ENCODE measurements at regions not wholly inside any gene's neighbourhood (a gene's known extent, or its start where the extent isn't known, plus 50 kb on each side); places are given as distances from the start of the nearest gene placed in this dataset.

DNA sequence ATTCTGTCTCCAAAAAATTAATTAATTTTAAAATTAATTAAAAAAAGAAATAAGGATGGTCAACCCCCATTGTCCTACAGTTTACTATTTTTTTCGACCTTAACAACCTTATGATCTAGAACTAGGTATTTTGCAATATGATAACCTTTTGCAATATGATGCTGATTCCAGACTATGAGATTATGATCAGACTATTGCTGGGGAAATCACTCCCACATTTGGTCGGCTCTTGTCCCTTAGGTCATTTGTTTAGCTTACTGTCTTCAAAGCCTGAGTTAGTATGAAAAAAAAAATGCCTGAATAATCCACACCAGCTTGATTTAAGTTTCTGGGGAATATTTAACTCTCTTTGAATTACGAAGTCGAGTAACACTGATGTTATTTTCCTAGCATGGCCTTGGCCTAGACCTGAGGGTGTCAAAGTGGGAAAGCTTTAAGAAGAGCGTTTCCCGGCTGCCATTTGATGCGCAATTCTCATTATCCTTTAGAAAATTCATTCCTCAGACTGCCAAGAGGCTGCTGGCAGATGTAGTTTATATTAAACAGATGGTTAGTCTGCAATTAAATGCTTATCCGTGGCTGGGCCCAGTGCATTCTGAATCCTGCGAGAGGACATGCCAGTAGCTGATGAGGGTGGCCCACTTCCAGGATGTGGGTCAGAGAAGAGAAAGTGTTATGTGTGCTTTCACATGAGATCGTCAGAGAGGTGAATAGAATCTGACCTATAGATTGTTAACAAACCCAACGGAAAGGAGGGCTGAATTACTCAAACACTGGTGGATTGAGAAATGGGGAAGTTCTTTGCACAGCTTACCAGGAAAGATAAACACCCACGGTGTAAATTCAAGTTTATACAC is 496.0 kb upstream of the THBS1 start:
- TF ChIP-seq POLR2A (IDR thresholded peaks at IDR 0.05; ENCODE audit: control extremely low read depth in 1 of 2, low read depth in 2 of 2, low read length in 2 of 2) (no peak), MAFK (IDR thresholded peaks at IDR 0.05; ENCODE audit: low read depth, low read length) (no peak), NRF1 (IDR thresholded peaks at IDR 0.05; ENCODE audit: low read depth, low read length) (no peak), TCF12 (IDR thresholded peaks at IDR 0.05; ENCODE audit: low read depth, low read length) (no peak), GABPA (IDR thresholded peaks at IDR 0.05; ENCODE audit: borderline replicate concordance, insufficient read depth, low read length) (no peak)
- TF ChIP-seq, protein P1, sequence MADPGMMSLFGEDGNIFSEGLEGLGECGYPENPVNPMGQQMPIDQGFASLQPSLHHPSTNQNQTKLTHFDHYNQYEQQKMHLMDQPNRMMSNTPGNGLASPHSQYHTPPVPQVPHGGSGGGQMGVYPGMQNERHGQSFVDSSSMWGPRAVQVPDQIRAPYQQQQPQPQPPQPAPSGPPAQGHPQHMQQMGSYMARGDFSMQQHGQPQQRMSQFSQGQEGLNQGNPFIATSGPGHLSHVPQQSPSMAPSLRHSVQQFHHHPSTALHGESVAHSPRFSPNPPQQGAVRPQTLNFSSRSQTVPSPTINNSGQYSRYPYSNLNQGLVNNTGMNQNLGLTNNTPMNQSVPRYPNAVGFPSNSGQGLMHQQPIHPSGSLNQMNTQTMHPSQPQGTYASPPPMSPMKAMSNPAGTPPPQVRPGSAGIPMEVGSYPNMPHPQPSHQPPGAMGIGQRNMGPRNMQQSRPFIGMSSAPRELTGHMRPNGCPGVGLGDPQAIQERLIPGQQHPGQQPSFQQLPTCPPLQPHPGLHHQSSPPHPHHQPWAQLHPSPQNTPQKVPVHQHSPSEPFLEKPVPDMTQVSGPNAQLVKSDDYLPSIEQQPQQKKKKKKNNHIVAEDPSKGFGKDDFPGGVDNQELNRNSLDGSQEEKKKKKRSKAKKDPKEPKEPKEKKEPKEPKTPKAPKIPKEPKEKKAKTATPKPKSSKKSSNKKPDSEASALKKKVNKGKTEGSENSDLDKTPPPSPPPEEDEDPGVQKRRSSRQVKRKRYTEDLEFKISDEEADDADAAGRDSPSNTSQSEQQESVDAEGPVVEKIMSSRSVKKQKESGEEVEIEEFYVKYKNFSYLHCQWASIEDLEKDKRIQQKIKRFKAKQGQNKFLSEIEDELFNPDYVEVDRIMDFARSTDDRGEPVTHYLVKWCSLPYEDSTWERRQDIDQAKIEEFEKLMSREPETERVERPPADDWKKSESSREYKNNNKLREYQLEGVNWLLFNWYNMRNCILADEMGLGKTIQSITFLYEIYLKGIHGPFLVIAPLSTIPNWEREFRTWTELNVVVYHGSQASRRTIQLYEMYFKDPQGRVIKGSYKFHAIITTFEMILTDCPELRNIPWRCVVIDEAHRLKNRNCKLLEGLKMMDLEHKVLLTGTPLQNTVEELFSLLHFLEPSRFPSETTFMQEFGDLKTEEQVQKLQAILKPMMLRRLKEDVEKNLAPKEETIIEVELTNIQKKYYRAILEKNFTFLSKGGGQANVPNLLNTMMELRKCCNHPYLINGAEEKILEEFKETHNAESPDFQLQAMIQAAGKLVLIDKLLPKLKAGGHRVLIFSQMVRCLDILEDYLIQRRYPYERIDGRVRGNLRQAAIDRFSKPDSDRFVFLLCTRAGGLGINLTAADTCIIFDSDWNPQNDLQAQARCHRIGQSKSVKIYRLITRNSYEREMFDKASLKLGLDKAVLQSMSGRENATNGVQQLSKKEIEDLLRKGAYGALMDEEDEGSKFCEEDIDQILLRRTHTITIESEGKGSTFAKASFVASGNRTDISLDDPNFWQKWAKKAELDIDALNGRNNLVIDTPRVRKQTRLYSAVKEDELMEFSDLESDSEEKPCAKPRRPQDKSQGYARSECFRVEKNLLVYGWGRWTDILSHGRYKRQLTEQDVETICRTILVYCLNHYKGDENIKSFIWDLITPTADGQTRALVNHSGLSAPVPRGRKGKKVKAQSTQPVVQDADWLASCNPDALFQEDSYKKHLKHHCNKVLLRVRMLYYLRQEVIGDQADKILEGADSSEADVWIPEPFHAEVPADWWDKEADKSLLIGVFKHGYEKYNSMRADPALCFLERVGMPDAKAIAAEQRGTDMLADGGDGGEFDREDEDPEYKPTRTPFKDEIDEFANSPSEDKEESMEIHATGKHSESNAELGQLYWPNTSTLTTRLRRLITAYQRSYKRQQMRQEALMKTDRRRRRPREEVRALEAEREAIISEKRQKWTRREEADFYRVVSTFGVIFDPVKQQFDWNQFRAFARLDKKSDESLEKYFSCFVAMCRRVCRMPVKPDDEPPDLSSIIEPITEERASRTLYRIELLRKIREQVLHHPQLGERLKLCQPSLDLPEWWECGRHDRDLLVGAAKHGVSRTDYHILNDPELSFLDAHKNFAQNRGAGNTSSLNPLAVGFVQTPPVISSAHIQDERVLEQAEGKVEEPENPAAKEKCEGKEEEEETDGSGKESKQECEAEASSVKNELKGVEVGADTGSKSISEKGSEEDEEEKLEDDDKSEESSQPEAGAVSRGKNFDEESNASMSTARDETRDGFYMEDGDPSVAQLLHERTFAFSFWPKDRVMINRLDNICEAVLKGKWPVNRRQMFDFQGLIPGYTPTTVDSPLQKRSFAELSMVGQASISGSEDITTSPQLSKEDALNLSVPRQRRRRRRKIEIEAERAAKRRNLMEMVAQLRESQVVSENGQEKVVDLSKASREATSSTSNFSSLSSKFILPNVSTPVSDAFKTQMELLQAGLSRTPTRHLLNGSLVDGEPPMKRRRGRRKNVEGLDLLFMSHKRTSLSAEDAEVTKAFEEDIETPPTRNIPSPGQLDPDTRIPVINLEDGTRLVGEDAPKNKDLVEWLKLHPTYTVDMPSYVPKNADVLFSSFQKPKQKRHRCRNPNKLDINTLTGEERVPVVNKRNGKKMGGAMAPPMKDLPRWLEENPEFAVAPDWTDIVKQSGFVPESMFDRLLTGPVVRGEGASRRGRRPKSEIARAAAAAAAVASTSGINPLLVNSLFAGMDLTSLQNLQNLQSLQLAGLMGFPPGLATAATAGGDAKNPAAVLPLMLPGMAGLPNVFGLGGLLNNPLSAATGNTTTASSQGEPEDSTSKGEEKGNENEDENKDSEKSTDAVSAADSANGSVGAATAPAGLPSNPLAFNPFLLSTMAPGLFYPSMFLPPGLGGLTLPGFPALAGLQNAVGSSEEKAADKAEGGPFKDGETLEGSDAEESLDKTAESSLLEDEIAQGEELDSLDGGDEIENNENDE (IDR thresholded peaks at IDR 0.05; ENCODE audit: insufficient replicate concordance, low read length): no peak
- TF ChIP-seq, protein P2, sequence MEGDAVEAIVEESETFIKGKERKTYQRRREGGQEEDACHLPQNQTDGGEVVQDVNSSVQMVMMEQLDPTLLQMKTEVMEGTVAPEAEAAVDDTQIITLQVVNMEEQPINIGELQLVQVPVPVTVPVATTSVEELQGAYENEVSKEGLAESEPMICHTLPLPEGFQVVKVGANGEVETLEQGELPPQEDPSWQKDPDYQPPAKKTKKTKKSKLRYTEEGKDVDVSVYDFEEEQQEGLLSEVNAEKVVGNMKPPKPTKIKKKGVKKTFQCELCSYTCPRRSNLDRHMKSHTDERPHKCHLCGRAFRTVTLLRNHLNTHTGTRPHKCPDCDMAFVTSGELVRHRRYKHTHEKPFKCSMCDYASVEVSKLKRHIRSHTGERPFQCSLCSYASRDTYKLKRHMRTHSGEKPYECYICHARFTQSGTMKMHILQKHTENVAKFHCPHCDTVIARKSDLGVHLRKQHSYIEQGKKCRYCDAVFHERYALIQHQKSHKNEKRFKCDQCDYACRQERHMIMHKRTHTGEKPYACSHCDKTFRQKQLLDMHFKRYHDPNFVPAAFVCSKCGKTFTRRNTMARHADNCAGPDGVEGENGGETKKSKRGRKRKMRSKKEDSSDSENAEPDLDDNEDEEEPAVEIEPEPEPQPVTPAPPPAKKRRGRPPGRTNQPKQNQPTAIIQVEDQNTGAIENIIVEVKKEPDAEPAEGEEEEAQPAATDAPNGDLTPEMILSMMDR (IDR thresholded peaks at IDR 0.05; ENCODE audit: control extremely low read depth in 1 of 3, insufficient read depth in 1 of 3, low read depth in 1 of 3, low read length in 3 of 3): no peak
